GM19467 (cell line): ENCODE measurements at regions not wholly inside any gene's neighbourhood (a gene's known extent, or its start where the extent isn't known, plus 50 kb on each side); places are given as distances from the start of the nearest gene placed in this dataset.
"Not testable (repeated sequence)": the region's sequence is repeated elsewhere in the genome, so short reads cannot be mapped to it uniquely, and the experiment has no call there.

Experiments used
- ATAC-seq: cut with Tn5 transposase; IDR thresholded peaks from one replicate; pipeline ENCODE4 v1.9.1; 2021; ENCODE audit warnings: mild to moderate bottlenecking, moderate library complexity; ENCODE audit not compliant: unreplicated experiment

- ATAC-seq, result not testable (repeated sequence)
These were observed 834.8 kb downstream of the C12orf50 start for GRCh38 chr12:87194389-87194788.

- ATAC-seq, result no peak
These were observed 843.8 kb downstream of the C12orf50 start for GRCh38 chr12:87185367-87185766.

- ATAC-seq, result no peak
These were observed 846.4 kb downstream of the C12orf50 start for GRCh38 chr12:87182696-87183233.

- ATAC-seq, result no peak
These were observed 857.8 kb downstream of the C12orf50 start for GRCh38 chr12:87171356-87171755.

- ATAC-seq, result no peak
These were observed 860.2 kb downstream of the C12orf50 start for GRCh38 chr12:87169010-87169409.

GRCh38 chr12:87165733-87166375 lies 863.3 kb downstream of the C12orf50 start:
- no peak for ATAC-seq

- no peak for ATAC-seq
These were observed 866.1 kb downstream of the C12orf50 start for GRCh38 chr12:87163122-87163521.

GRCh38 chr12:87160848-87161601 lies 868.2 kb downstream of the C12orf50 start:
- ATAC-seq, result no peak

GRCh38 chr12:87157791-87158190 lies 871.4 kb downstream of the C12orf50 start:
- no peak for ATAC-seq

GRCh38 chr12:87155621-87156020 lies 873.6 kb downstream of the C12orf50 start:
- no peak for ATAC-seq

- no peak for ATAC-seq
These were observed 876.2 kb downstream of the C12orf50 start for GRCh38 chr12:87152841-87153528.

- ATAC-seq, result no peak
These were observed 877.1 kb downstream of the C12orf50 start for GRCh38 chr12:87152075-87152474.

GRCh38 chr12:87150969-87151662 lies 878.1 kb downstream of the C12orf50 start:
- no peak for ATAC-seq

GRCh38 chr12:87142342-87142741 lies 886.2 kb upstream of the MGAT4C start:
- ATAC-seq, result no peak

GRCh38 chr12:87141091-87141490 lies 884.9 kb upstream of the MGAT4C start:
- ATAC-seq, result no peak

- no peak for ATAC-seq
These were observed 884.1 kb upstream of the MGAT4C start for GRCh38 chr12:87140262-87140661.

GRCh38 chr12:87137220-87137619 lies 881.0 kb upstream of the MGAT4C start:
- ATAC-seq, result no peak

GRCh38 chr12:87136330-87136976 lies 880.3 kb upstream of the MGAT4C start:
- no peak for ATAC-seq

- ATAC-seq, result no peak
These were observed 871.1 kb upstream of the MGAT4C start for GRCh38 chr12:87127272-87127671.

GRCh38 chr12:87121896-87122295 lies 865.7 kb upstream of the MGAT4C start:
- ATAC-seq, result no peak

GRCh38 chr12:87120440-87120839 lies 864.2 kb upstream of the MGAT4C start:
- ATAC-seq, result no peak
